Liver (tissue), 8 donors: ENCODE measurements at regions not wholly inside any gene's neighbourhood (a gene's known extent, or its start where the extent isn't known, plus 50 kb on each side); places are given as distances from the start of the nearest gene placed in this dataset.

Experiments used
- DNase-seq: peaks from one replicate; pipeline ENCODE4 v3.0.0-alpha.2; 2017; ENCODE audit warnings: low spot score
- H3K27ac ChIP-seq, 2 donors: one replicate each; pipeline ENCODE4 v1.7.0; 2013; ENCODE audit warnings: inconsistent platforms in 2 of 2, low read length in 2 of 2, control low read depth in 1 of 2, low read depth in 1 of 2, mild to moderate bottlenecking in 1 of 2
- H3K27me3 ChIP-seq, 4 donors: one replicate each; pipeline versions ENCODE4 v1.6.1 to v1.7.0; 2013; ENCODE audit warnings: low read length in 3 of 4, inconsistent platforms in 1 of 4, mild to moderate bottlenecking in 1 of 4, moderate library complexity in 1 of 4; ENCODE audit not compliant: control insufficient read depth in 4 of 4, insufficient read depth in 4 of 4
- H3K36me3 ChIP-seq, 4 donors: one replicate each; pipeline versions ENCODE4 v1.6.1 to v1.7.0; 2013; ENCODE audit warnings: low read length in 3 of 4, mild to moderate bottlenecking in 3 of 4, low read depth in 1 of 4, moderate library complexity in 1 of 4; ENCODE audit not compliant: control insufficient read depth in 4 of 4, insufficient read depth in 3 of 4
- H3K4me1 ChIP-seq, 4 donors: one replicate each; pipeline versions ENCODE4 v1.6.1 to v1.7.0; 2013; ENCODE audit warnings: low read length in 3 of 4, mild to moderate bottlenecking in 3 of 4, moderate library complexity in 1 of 4; ENCODE audit not compliant: control insufficient read depth in 4 of 4, insufficient read depth in 4 of 4
- H3K4me3 ChIP-seq, 3 donors: one replicate each; pipeline versions ENCODE4 v1.6.1 to v1.7.0; 2013; ENCODE audit warnings: low read length in 3 of 3, control low read depth in 1 of 3, low read depth in 1 of 3, mild to moderate bottlenecking in 1 of 3
- H3K9ac ChIP-seq, 2 donors: one replicate each; pipeline ENCODE4 v1.7.0; 2013; ENCODE audit warnings: low read length in 2 of 2, mild to moderate bottlenecking in 2 of 2, moderate library complexity in 2 of 2, control low read depth in 1 of 2, low read depth in 1 of 2
- H3K9me3 ChIP-seq, 4 donors: one replicate each; pipeline versions ENCODE4 v1.6.1 to v1.7.0; 2013; ENCODE audit warnings: low read length in 3 of 4; ENCODE audit not compliant: control insufficient read depth in 4 of 4
- ATF3 ChIP-seq: IDR thresholded peaks from 2 replicates; pipeline ENCODE4 v1.6.1; 2016; ENCODE audit warnings: antibody characterized with exemption
- EGR1 ChIP-seq, 2 donors: IDR thresholded peaks; 2 replicates each; pipeline ENCODE4 v1.6.1; 2016 to 2018; ENCODE audit warnings: antibody characterized with exemption in 2 of 2, low read depth in 2 of 2
- FOXA1 ChIP-seq: IDR thresholded peaks from 2 replicates; pipeline ENCODE4 v1.6.1; 2016; ENCODE audit warnings: antibody characterized with exemption
- FOXA2 ChIP-seq: IDR thresholded peaks from 2 replicates; pipeline ENCODE4 v1.6.1; 2016; ENCODE audit warnings: antibody characterized with exemption
- GABPA ChIP-seq, 2 donors: IDR thresholded peaks in 1 of 2; conservative IDR thresholded peaks in 1 of 2; 2 replicates each; pipeline ENCODE4 v1.6.1; 2016; ENCODE audit warnings: antibody characterized with exemption in 2 of 2, mild to moderate bottlenecking in 1 of 2, moderate library complexity in 1 of 2
- HNF4A ChIP-seq, 2 donors: conservative IDR thresholded peaks; 2 replicates each; pipeline ENCODE4 v1.6.1; 2016; ENCODE audit warnings: antibody characterized with exemption in 2 of 2, mild to moderate bottlenecking in 2 of 2
- HNF4G ChIP-seq: IDR thresholded peaks from 2 replicates; pipeline ENCODE4 v1.6.1; 2016; ENCODE audit warnings: antibody characterized with exemption
- JUND ChIP-seq, 2 donors: IDR thresholded peaks; 2 replicates each; pipeline ENCODE4 v1.6.1; 2016; ENCODE audit warnings: antibody characterized with exemption in 2 of 2
- NR2F2 ChIP-seq: IDR thresholded peaks from 2 replicates; pipeline ENCODE4 v1.6.1; 2016; ENCODE audit warnings: antibody characterized with exemption
- RAD21 ChIP-seq, 2 donors: IDR thresholded peaks; 2 replicates each; pipeline ENCODE4 v1.6.1; 2016; ENCODE audit warnings: antibody characterized with exemption in 2 of 2, mild to moderate bottlenecking in 2 of 2
- REST ChIP-seq: IDR thresholded peaks from 2 replicates; pipeline ENCODE4 v1.6.1; 2016; ENCODE audit warnings: antibody characterized with exemption, mild to moderate bottlenecking
- RXRA ChIP-seq, 2 donors: IDR thresholded peaks; 2 replicates each; pipeline ENCODE4 v1.6.1; 2017 to 2018; ENCODE audit warnings: antibody characterized with exemption in 2 of 2, mild to moderate bottlenecking in 1 of 2
- SP1 ChIP-seq: IDR thresholded peaks from 2 replicates; pipeline ENCODE4 v1.6.1; 2018; ENCODE audit warnings: antibody characterized with exemption, mild to moderate bottlenecking
- TAF1 ChIP-seq: conservative IDR thresholded peaks from 2 replicates; pipeline ENCODE4 v1.6.1; 2016; ENCODE audit warnings: antibody characterized with exemption, mild to moderate bottlenecking
- YY1 ChIP-seq: IDR thresholded peaks from 2 replicates; pipeline ENCODE4 v1.6.1; 2016; ENCODE audit warnings: antibody characterized with exemption, mild to moderate bottlenecking
- ZBTB33 ChIP-seq: IDR thresholded peaks from 2 replicates; pipeline ENCODE4 v1.6.1; 2016; ENCODE audit warnings: antibody characterized with exemption
- WGBS: extraction: QIAGEN DNeasy Blood & Tissue Kit; methylation state at CpG from one replicate; pipeline ENCODE4 v1.1.7; 2013; 5-methylcytosine and 5-hydroxymethylcytosine counted together
- TF ChIP-seq, protein P1 (sequence below): fragments of 150-350 bp; IDR thresholded peaks from 2 replicates; pipeline ENCODE4 v1.5.1; 2017; ENCODE audit warnings: improper control_type of control experiment, low read depth, low read length; ENCODE audit not compliant: missing input control
- TF ChIP-seq, protein P2 (sequence below): IDR thresholded peaks from 2 replicates; pipeline ENCODE4 v1.6.1; 2016; ENCODE audit warnings: antibody characterized with exemption
- donor health status: healthy.
- donor health status: healthy.
- donor health status: healthy.
- donor health status: healthy.
- donor health status: healthy.

- WGBS, result 96% methylated on average over 6 of the region's 6 CpGs
- no peak for DNase-seq
- Histone ChIP-seq H3K4me3 (no peak overlapping the region), H3K27me3 (no peaks in the 10 kb centered on the region), H3K9me3 (no peaks in the 10 kb centered on the region), H3K9ac (no peak overlapping the region), H3K36me3 (no peaks in the 10 kb centered on the region), H3K4me1 (no peaks in the 10 kb centered on the region), H3K27ac (no peak overlapping the region)
- no peak for TF ChIP-seq GABPA (IDR thresholded peaks at IDR 0.05 in 1 of 2, conservative IDR thresholded peaks at IDR 0.05 in 1 of 2)
- TF ChIP-seq ZBTB33, result no peak
- no peak for TF ChIP-seq HNF4A (conservative IDR thresholded peaks at IDR 0.05)
Measured at GRCh38 chr6:40932953-40933352, 106.1 kb downstream of the UNC5CL start.

GRCh38 chr6:40932366-40932765 lies 106.7 kb downstream of the UNC5CL start:
- Histone ChIP-seq H3K4me1 (no peaks in the 10 kb centered on the region), H3K27me3 (no peaks in the 10 kb centered on the region), H3K36me3 (no peaks in the 10 kb centered on the region), H3K4me3 (no peak overlapping the region), H3K9me3 (no peaks in the 10 kb centered on the region), H3K9ac (no peak overlapping the region), H3K27ac (no peak overlapping the region)
- no peak for DNase-seq
- 85% methylated on average over 2 of the region's 2 CpGs for WGBS
- no peak for TF ChIP-seq ZBTB33
- TF ChIP-seq GABPA (IDR thresholded peaks at IDR 0.05 in 1 of 2, conservative IDR thresholded peaks at IDR 0.05 in 1 of 2), result no peak
- TF ChIP-seq NR2F2, result no peak
- TF ChIP-seq EGR1 (IDR thresholded peaks at IDR 0.05; ENCODE audit: low read depth in 2 of 2), result no peak
- TF ChIP-seq ATF3, result no peak
- no peak for TF ChIP-seq HNF4A (conservative IDR thresholded peaks at IDR 0.05)
- no peak for TF ChIP-seq RAD21 (IDR thresholded peaks at IDR 0.05)
- no peak for TF ChIP-seq HNF4G
- TF ChIP-seq, protein P1, sequence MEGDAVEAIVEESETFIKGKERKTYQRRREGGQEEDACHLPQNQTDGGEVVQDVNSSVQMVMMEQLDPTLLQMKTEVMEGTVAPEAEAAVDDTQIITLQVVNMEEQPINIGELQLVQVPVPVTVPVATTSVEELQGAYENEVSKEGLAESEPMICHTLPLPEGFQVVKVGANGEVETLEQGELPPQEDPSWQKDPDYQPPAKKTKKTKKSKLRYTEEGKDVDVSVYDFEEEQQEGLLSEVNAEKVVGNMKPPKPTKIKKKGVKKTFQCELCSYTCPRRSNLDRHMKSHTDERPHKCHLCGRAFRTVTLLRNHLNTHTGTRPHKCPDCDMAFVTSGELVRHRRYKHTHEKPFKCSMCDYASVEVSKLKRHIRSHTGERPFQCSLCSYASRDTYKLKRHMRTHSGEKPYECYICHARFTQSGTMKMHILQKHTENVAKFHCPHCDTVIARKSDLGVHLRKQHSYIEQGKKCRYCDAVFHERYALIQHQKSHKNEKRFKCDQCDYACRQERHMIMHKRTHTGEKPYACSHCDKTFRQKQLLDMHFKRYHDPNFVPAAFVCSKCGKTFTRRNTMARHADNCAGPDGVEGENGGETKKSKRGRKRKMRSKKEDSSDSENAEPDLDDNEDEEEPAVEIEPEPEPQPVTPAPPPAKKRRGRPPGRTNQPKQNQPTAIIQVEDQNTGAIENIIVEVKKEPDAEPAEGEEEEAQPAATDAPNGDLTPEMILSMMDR, result no peak
- TF ChIP-seq TAF1, result no peak
- TF ChIP-seq SP1, result no peak
- TF ChIP-seq RXRA (IDR thresholded peaks at IDR 0.05), result no peak
- no peak for TF ChIP-seq JUND (IDR thresholded peaks at IDR 0.05)
- no peak for TF ChIP-seq REST
- TF ChIP-seq, protein P2, sequence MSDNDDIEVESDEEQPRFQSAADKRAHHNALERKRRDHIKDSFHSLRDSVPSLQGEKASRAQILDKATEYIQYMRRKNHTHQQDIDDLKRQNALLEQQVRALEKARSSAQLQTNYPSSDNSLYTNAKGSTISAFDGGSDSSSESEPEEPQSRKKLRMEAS, result no peak
- no peak for TF ChIP-seq FOXA1
- no peak for TF ChIP-seq YY1
- TF ChIP-seq FOXA2, result no peak
